ENCODE measurements at regions not wholly inside any gene's neighbourhood (a gene's known extent, or its start where the extent isn't known, plus 50 kb on each side); places are given as distances from the start of the nearest gene placed in this dataset.
"Not testable (repeated sequence)": the region's sequence is repeated elsewhere in the genome, so short reads cannot be mapped to it uniquely, and the experiment has no call there.

- DNase-seq = no peak
Observed at GRCh38 chr3:162584986-162585385, 1088.4 kb downstream of the OTOL1 start.

GRCh38 chr3:162586591-162586990 lies 1090.0 kb downstream of the OTOL1 start:
- no peak for DNase-seq

GRCh38 chr3:162597226-162597625 lies 1100.6 kb downstream of the OTOL1 start:
- DNase-seq = no peak

DNA sequence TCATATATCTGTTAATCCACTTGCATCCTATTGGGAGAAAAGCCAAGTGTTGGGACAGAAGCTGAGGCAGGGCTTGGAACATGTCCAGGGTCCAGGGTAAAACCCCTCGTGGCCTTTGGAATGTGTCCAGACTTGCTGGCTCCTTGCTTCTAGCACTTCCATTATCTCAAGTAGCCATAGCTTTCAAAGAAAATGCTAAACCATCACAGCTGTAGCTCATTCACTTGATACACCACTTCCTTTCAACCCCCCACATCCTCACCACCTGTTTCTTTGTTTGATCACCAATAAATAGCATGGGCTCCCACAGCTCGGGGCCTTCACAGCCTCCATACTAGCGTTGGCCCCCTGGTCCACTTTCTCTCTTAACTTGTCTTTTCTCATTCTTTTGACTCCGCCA lies 1101.9 kb downstream of the OTOL1 start:
- DNase-seq = peak; percentile 57

GRCh38 chr3:162599742-162600141 lies 1103.1 kb downstream of the OTOL1 start:
- peak; percentile 55 for DNase-seq

- DNase-seq = no peak
Observed at GRCh38 chr3:162601101-162601670, 1104.6 kb downstream of the OTOL1 start.

- no peak for DNase-seq
Observed at GRCh38 chr3:162602619-162603018, 1106.0 kb downstream of the OTOL1 start.

- DNase-seq = no peak
Observed at GRCh38 chr3:162605651-162606204, 1109.1 kb downstream of the OTOL1 start.

GRCh38 chr3:162610261-162610660 lies 1113.7 kb downstream of the OTOL1 start:
- no peak for DNase-seq

DNA sequence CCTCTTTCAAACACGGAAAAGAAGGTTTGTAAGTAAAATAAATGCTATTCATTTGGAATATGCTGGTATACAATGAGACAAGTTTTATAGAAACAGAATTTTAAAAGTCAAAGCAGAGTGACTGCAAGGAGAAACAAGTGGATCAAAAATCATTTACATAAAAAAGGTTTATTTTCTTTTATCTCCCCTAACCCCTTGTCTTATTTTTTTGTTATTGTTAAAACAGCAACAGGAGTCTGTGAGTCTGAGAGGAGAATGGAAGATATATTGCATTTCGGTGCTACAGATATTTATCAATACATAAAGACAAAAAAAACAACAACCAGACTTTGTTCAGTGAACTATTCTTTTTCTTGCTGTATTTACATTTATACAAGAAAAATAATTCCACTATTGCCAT lies 1116.4 kb downstream of the OTOL1 start:
- no peak for DNase-seq

- DNase-seq = peak; percentile 91
Observed at GRCh38 chr3:162626172-162626571, 1129.6 kb downstream of the OTOL1 start.

- DNase-seq = no peak
Observed at GRCh38 chr3:162628531-162628930, 1131.9 kb downstream of the OTOL1 start.

DNA sequence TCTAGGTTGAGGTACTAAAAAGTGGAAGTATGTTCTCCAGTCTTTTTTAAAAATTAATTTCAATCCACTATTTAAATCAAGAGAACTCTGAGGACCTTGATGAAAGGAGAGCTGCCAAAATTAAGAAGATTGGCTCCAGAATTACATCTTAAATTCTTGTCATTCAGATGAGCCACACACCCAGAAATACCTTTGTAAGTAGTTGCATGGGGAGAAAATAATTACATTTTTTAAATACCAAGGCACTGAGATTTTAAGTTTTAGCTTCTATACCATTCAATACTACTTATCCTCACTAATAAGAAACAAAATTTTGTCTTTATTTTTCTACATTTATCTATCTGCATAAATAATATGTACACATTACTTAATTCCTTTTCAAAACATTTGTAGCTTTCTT lies 1132.8 kb downstream of the OTOL1 start:
- DNase-seq = no peak

DNA sequence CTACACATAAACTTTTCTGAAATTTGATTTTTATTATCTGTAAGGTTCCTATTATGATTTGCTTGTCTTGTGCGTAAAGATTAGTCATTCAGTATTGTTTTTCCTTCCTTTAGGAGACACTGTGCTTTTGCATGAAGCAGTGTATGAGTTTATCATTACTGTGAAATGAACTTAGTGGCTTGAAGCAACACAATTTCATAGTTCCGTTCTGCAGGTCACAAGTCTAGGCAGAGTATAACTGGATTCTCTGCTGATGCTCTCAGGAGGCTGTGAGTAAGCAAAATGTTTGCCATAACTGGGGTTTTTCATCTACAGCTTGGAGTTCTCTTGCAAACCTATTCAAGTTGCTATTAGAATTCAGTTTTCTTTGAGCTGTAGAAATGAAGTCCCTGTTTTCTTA lies 1136.1 kb downstream of the OTOL1 start:
- DNase-seq = no peak

- DNase-seq = not testable (repeated sequence)
Observed at GRCh38 chr3:162640208-162640607, 1143.6 kb downstream of the OTOL1 start.

- DNase-seq = no peak
Observed at GRCh38 chr3:162641317-162641716, 1144.7 kb downstream of the OTOL1 start.

- DNase-seq = no peak
Observed at GRCh38 chr3:162641907-162642306, 1145.3 kb downstream of the OTOL1 start.

DNA sequence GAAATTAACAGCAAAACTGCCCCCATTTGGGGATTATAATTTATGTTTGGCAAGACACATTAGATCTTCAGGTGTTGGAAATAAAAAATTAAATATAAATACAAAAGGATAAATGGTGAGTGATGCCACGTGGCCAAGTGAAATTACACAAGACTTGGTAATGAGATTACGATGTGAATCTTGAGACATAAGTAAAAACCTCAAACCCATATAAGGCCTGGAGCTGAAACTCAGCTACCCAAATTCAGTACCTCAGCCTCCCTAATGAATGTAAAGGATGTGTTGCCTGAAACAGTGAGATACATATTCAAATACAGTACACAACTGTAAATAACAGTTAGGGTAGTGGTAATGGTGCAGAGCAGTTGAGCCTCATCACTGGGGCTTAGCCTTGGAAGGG lies 1146.6 kb downstream of the OTOL1 start:
- DNase-seq = no peak

GRCh38 chr3:162647321-162647720 lies 1150.7 kb downstream of the OTOL1 start:
- no peak for DNase-seq

DNA sequence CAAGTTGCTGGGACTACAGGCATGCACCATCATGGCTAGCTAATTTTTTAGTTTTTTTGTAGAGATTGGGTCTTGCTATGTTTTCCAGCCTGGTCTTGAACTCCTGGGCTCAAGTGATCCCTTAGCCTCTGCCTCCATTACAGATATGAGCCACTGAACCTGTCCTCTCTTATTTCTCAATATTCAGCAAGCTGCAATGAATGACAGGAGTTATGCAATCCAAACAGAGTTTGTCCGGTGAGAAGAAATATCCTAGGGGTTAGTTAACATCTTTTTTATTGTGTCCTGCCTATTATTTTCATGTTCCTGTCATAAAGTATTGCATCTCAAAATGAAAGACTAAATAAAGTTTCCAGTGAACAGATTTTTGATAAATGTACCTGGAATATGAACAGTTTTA lies 1161.4 kb downstream of the OTOL1 start:
- DNase-seq = no peak

GRCh38 chr3:162665684-162666391 lies 1169.2 kb downstream of the OTOL1 start:
- DNase-seq = no peak

- DNase-seq = no peak
Observed at GRCh38 chr3:162666835-162667234, 1170.2 kb downstream of the OTOL1 start.

DNA sequence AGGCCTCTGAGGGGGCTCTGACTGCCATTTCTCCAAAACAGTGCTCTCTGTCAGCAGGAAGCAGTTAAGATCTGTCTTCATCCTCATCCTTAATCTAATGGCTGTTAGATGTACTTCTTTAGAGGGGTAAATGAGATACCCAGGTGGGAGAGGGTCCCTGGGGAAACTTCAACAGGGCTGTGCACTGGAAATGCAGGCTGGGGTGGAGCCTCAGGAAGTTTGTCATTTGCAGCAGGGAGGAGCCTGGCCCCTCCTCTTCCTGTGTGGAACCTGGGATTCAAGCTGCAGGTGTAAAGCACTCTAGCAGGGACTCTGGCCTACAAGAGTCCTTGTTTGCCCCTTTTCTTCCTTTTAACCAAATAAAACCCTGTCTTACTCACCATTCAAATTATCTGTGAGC lies 1173.6 kb downstream of the OTOL1 start:
- no peak for DNase-seq

DNA sequence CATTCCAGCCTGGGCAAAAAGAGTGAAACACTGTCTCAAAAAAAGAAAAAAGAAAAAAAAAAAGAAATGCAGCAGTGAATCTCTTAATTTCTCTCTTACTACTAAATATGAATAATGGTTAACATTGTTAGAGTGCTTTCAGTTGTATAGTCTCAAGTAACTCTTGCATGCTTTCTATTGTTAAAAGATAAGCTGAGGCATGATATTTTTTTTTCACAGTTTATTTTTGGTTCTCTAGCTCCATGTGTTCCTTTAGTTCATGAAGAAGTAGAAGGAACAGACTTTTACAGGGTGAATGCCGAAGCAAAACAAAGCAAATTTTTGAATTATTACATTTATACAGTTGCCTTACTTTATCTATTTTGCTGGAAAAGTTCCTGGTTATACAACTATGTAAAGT lies 1180.9 kb downstream of the OTOL1 start:
- DNase-seq = no peak

DNA sequence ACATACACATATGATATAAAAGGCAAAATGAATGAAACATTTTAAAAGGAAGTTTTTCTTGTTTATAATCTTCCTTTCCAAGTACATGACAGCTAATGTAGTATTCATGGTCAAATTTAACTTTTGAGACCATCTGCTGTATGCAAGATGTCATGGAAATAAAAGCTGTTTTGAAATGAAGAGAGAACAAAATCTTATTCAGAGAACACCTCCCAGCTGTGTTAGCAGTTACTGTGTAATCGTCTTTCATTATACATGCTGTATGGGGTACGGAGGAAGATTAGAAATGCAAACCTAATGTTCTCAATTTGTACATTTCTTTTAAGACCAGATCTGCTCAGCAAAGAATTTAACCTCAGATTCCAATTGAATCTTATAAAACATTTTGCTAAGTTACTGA lies 1182.3 kb downstream of the OTOL1 start:
- DNase-seq = no peak
